ENCODE measurements at regions not wholly inside any gene's neighbourhood (a gene's known extent, or its start where the extent isn't known, plus 50 kb on each side); places are given as distances from the start of the nearest gene placed in this dataset.

DNA sequence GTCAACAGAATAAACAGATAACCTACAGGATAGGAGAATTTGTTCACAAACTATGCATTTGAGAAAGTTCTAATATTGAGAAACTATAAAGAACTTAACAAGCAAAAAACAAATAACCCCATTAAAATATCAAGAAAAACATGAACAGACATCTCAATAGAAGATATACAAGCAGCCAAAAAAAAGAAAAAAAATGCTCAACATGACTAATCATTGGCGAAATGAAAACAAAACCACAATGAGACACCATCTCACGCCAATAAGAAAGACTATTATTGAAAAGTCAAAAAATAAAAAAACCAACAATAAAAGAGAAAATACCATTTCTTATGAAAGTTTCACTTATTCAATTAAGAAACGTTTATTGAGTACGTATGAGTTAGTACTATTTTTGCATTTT lies 800.5 kb downstream of the CBLN2 start:
- TF ChIP-seq, protein P1, sequence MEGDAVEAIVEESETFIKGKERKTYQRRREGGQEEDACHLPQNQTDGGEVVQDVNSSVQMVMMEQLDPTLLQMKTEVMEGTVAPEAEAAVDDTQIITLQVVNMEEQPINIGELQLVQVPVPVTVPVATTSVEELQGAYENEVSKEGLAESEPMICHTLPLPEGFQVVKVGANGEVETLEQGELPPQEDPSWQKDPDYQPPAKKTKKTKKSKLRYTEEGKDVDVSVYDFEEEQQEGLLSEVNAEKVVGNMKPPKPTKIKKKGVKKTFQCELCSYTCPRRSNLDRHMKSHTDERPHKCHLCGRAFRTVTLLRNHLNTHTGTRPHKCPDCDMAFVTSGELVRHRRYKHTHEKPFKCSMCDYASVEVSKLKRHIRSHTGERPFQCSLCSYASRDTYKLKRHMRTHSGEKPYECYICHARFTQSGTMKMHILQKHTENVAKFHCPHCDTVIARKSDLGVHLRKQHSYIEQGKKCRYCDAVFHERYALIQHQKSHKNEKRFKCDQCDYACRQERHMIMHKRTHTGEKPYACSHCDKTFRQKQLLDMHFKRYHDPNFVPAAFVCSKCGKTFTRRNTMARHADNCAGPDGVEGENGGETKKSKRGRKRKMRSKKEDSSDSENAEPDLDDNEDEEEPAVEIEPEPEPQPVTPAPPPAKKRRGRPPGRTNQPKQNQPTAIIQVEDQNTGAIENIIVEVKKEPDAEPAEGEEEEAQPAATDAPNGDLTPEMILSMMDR (IDR thresholded peaks at IDR 0.05) = no peak

DNA sequence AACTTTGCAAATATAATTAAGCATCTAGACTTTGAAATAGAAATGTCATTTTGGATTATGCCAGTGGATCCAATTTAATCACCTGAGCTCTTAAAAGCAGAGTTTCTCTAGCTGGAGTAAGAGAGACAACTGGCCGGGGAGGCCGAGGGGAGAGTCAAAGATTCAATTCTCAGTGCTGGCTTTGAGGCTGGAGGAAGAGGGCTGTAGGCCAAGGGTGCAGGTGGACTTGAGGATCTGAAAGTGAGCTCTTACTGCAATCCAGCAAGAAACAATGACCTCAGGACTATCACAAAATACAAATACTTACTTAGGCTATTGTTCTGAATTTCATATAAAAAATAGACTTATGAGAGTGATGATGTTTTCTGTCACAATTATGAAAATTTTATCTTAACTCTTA lies 814.5 kb downstream of the CBLN2 start:
- TF ChIP-seq, protein P1 (IDR thresholded peaks at IDR 0.05) = no peak

DNA sequence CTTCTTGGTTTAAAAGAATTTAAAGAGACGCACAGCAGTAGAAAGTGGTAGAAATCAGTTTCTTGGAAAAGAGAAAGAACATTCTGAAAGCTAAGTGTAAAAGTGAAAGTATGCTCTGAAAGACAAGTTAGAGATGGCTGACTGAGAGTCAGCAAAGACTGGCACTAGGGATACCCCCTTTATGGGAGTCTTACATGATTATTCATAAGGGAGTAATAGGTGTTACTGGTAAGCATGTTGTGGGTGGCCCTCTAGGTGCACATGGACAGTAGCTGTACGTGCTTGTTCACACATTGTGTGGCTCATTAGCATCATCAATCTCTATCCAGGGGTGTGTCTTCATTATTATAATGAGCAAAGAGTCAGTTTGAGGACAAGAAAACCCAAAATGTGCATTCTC lies 816.2 kb downstream of the CBLN2 start:
- TF ChIP-seq, protein P1 (IDR thresholded peaks at IDR 0.05) = no peak

DNA sequence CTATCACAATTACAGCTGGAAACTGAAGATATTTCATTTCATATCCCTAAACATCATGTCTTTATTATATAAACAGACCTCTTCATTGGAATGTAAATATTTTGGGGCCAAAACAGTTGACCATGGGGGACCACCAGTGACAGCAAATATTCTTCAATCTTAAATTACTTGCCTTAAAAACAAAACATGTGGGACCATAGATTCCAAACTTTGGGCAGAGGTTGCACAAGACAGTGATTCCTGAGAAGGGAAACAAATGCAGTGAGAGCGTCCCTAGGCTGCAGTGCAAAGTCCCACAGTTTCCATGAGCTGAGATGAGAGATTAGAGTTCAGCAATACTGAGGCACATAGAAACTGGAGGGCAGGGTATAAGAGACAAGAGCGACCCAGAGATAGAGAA lies 818.9 kb downstream of the CBLN2 start:
- TF ChIP-seq, protein P1 (IDR thresholded peaks at IDR 0.05) = no peak

DNA sequence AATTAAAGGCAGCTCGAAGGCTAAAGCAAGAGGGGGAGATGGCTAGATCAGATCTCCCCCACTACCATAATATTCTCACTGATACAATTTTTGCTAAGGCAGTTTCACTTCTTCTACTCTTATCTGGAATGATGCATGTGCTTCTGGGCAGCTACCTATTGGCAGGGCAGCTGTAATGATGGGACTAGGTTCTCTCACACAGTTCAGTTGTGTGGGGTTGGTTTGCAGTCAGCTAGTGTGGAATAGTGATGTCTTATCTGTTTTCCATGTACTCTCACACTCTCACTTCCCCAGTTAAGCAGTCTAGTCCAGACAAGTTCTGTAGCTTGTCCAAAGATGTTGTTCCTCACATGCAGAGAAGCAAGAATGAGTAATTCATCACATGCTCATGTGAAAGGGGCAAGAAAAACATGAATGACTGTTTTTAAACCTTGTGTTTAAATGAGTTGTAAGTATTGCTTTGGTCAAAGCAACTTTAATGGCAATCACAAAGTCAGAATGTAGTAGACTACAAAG lies 836.1 kb downstream of the CBLN2 start:
- TF ChIP-seq, protein P1 (IDR thresholded peaks at IDR 0.05) = no peak

DNA sequence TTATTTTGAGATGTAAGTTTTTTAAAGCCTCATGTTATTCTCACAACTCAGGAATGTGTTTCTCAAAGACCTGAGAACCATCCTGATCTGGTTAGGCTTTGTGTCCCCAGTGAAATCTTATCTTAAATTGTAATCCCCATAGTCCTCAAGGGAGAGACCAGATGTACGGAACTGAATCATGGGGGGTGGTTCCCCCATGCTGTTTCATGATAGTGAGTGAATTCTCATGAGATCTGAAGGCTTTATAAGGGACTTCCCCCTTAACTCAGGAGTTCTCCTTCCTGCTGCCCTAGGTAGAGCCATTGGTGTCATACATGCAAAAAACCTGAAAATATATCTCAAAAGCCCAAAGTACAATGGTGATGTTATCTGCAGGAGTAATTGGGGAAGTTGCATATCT lies 836.7 kb downstream of the CBLN2 start:
- TF ChIP-seq, protein P1 (IDR thresholded peaks at IDR 0.05) = no peak

DNA sequence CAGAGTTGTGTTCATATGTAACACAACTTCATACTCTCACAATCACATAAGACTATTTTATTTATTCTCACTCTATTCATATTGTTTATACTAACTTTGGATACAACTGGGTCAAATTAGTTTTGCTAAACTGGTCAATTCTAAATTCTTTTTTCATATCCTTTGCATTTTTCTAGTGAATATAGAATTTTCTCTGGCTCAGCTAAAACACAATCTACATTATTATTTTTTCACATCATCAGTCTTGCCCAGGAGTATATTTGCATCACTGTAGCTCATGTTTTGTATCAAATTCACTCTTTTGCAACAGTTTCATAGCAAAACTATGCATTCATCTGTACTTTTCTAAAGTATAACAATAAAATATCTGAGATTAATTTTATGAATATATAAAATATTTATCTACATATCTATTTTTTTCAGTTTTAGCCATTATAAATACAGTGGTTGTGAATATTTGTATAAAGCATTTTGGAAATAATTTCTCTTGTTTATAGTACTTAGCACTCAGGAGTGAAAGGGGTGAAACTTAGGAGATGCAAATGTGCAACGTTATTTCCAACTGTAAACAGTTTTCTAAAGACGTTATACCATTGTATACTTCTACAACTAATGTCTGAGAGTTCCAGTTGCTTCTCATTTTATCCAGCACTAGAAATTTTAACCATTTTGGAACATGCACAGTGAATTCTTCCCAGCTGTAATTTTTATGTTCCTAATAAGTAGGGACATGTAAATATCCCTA lies 854.6 kb downstream of the CBLN2 start:
- TF ChIP-seq, protein P1 (IDR thresholded peaks at IDR 0.05) = no peak
